ENCODE measurements at regions not wholly inside any gene's neighbourhood (a gene's known extent, or its start where the extent isn't known, plus 50 kb on each side); places are given as distances from the start of the nearest gene placed in this dataset.

DNA sequence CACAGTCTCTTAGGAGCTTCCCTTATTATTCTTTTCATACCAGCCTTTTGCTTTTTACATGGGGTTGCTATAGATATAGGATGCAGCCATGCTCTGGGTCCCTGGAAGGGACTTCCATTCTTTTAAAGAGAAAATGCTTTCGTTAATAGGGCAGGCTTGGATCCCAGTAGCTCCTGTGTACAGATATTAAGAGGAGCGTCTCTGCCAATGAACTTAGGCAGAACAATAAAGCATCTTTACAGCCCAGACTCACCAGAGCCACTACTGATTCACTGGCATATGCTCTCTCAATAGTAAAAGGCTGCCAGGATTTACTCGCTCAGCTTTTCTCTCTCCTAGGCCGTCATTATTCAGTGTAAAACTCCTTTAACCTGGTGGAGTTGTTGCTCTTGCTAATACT lies 1385.4 kb upstream of the PIK3C3 start:
- H3K9me3 ChIP-seq, result no peaks in the 10 kb centered on the region
- H3K27me3 ChIP-seq, result no peaks in the 10 kb centered on the region
- no peak overlapping the region for H3K4me3 ChIP-seq
- no peak overlapping the region for H3K27ac ChIP-seq
- 61 to 65% methylated on average over 4 of the region's 4 CpGs for WGBS, 2 donors
- no peak for TF ChIP-seq POLR2A (IDR thresholded peaks at IDR 0.05)
- TF ChIP-seq, protein P1, sequence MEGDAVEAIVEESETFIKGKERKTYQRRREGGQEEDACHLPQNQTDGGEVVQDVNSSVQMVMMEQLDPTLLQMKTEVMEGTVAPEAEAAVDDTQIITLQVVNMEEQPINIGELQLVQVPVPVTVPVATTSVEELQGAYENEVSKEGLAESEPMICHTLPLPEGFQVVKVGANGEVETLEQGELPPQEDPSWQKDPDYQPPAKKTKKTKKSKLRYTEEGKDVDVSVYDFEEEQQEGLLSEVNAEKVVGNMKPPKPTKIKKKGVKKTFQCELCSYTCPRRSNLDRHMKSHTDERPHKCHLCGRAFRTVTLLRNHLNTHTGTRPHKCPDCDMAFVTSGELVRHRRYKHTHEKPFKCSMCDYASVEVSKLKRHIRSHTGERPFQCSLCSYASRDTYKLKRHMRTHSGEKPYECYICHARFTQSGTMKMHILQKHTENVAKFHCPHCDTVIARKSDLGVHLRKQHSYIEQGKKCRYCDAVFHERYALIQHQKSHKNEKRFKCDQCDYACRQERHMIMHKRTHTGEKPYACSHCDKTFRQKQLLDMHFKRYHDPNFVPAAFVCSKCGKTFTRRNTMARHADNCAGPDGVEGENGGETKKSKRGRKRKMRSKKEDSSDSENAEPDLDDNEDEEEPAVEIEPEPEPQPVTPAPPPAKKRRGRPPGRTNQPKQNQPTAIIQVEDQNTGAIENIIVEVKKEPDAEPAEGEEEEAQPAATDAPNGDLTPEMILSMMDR (IDR thresholded peaks at IDR 0.05), result no peak
- TF ChIP-seq EP300 (IDR thresholded peaks at IDR 0.05), result no peak
- no peaks in the 10 kb centered on the region for H3K36me3 ChIP-seq
- no peak for DNase-seq (ENCODE audit: low spot score in 2 of 2)
- no peaks in the 10 kb centered on the region for H3K4me1 ChIP-seq

DNA sequence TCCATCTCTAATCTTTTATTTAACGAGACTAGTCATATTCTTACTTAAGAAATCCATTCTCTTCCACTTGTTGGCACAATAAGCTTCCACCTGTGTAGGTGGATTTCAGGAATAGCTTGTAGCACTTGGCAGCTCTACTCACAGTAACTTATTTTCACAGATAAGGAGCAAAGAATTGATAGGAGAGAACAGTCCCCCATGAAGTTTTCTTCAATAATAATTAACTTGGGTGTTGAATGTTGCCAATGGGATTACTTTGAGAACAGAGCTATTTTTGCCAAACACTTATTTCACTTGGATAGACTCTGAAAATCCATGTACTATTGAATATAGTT lies 1388.6 kb upstream of the PIK3C3 start:
- no peaks in the 10 kb centered on the region for H3K9me3 ChIP-seq
- WGBS, 2 donors, result 91 to 93% methylated on average over 1 of the region's 1 CpG
- no peak for DNase-seq (ENCODE audit: low spot score in 2 of 2)
- H3K27ac ChIP-seq, result no peak overlapping the region
- no peaks in the 10 kb centered on the region for H3K27me3 ChIP-seq
- no peaks in the 10 kb centered on the region for H3K4me1 ChIP-seq
- TF ChIP-seq EP300 (IDR thresholded peaks at IDR 0.05), result no peak
- TF ChIP-seq, protein P1 (IDR thresholded peaks at IDR 0.05), result no peak
- TF ChIP-seq POLR2A (IDR thresholded peaks at IDR 0.05), result no peak
- no peak overlapping the region for H3K4me3 ChIP-seq
- no peaks in the 10 kb centered on the region for H3K36me3 ChIP-seq

DNA sequence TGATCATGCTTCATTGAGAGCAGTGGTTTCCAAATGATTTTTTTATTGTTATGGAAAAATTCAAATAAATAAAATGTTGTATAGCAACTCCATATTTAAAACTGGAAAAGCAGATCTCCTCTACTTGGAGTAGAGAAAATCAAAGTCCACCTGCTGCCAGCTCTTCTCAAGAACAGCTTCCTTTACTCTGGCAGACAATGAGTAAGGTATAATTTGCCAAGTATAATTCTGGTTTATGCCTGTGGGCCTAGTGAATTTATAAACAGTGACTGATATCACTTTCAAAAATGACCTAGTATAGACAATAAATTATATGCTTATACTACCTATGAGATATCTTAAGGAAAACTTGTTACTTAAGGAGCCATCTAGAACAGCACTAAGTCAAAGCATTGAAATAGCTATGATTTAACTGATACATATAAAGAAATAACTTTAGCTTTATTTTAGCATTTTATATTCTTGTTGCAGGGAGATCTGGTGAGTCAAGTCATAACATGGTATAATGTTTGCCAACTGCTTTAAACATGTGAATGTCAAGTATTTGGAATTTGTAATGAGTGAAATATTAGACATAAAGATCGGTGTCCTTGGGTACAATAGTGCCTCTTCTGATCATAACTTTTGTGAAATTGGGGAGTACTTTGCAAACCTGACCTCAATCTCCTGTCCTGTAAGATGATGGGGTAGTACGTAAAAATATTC lies 1389.1 kb upstream of the PIK3C3 start:
- 64 to 90% methylated on average over 2 of the region's 2 CpGs for WGBS, 2 donors
- no peak for TF ChIP-seq EP300 (IDR thresholded peaks at IDR 0.05)
- TF ChIP-seq POLR2A (IDR thresholded peaks at IDR 0.05), result no peak
- TF ChIP-seq, protein P1 (IDR thresholded peaks at IDR 0.05), result no peak
- Histone ChIP-seq H3K27me3 (no peaks in the 10 kb centered on the region), H3K27ac (no peak overlapping the region), H3K4me1 (no peaks in the 10 kb centered on the region), H3K36me3 (no peaks in the 10 kb centered on the region), H3K9me3 (no peaks in the 10 kb centered on the region), H3K4me3 (no peak overlapping the region)
- DNase-seq (ENCODE audit: low spot score in 2 of 2), result no peak

DNA sequence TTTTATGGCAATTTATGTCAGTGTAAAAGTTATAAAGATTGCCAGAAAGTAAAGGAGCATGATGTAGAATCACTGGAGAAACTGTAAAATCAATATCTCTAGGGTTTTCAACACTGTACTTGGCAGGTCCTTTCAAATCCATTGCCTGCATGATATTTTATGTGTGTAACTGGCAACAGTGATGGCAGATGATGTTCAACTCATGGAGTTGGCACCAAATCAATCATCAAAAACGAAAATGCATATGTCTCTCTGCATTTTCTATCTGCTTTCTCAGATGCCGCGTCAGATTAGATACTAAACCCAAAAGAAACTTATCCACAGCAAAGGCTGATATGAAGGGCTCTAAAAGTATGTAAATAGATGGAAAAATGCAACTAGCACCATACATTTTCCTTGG lies 1395.5 kb upstream of the PIK3C3 start:
- no peak overlapping the region for H3K27ac ChIP-seq
- WGBS, 2 donors, result 85 to 87% methylated on average over 3 of the region's 3 CpGs
- TF ChIP-seq EP300 (IDR thresholded peaks at IDR 0.05) (no peak), POLR2A (IDR thresholded peaks at IDR 0.05) (no peak)
- TF ChIP-seq, protein P1 (IDR thresholded peaks at IDR 0.05), result no peak

DNA sequence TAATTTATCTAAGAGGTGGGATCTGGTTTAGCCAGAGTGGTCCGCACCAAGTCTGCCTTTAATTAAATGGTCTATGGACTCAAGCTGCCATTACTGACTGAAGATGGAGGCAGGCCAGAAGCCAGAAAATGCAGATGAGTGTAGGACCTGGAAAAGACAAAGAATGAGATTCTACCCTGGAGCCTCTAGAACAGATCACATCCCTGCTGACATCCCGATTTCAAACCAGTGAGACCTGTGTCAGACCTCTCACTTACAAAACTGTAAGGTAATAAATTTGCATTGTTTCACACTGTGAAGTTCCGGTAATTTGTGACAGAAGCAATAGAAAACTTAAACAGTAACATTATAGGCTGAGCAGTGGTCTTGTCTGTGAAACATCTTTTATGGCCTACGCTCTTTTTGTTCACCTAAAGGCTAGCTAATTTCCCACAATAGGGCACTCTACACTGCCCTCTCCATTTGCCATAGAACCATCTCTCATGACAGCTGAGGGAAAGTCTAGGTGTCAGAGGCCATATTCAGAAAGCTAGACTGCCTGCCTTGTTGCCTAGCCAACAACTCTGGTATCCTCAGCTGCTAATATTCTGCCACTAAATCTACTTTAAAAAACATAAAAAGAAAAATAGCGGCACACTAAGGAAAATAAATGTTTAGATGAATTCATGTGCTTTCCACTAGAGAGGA lies 1396.2 kb upstream of the PIK3C3 start:
- no peaks in the 10 kb centered on the region for H3K9me3 ChIP-seq
- H3K36me3 ChIP-seq, result no peaks in the 10 kb centered on the region
- WGBS, 2 donors, result 72 to 79% methylated on average over 5 of the region's 5 CpGs
- no peak overlapping the region for H3K4me3 ChIP-seq
- no peak overlapping the region for H3K27ac ChIP-seq
- H3K4me1 ChIP-seq, result no peaks in the 10 kb centered on the region
- H3K27me3 ChIP-seq, result no peaks in the 10 kb centered on the region
- TF ChIP-seq, protein P1 (IDR thresholded peaks at IDR 0.05), result no peak
- TF ChIP-seq EP300 (IDR thresholded peaks at IDR 0.05), result no peak
- no peak for TF ChIP-seq POLR2A (IDR thresholded peaks at IDR 0.05)
- no peak for DNase-seq (ENCODE audit: low spot score in 2 of 2)

More for the DNA sequence above, 1395.5 kb upstream of the PIK3C3 start:
- H3K27me3 ChIP-seq, result no peaks in the 10 kb centered on the region
- H3K4me3 ChIP-seq, result no peak overlapping the region
- H3K36me3 ChIP-seq, result no peaks in the 10 kb centered on the region
- no peaks in the 10 kb centered on the region for H3K4me1 ChIP-seq
- no peaks in the 10 kb centered on the region for H3K9me3 ChIP-seq
- DNase-seq (ENCODE audit: low spot score in 2 of 2), result no peak
